Dedifferentiated amniotic fluid mesenchymal stem cell (primary cell): ENCODE measurements at regions not wholly inside any gene's neighbourhood (a gene's known extent, or its start where the extent isn't known, plus 50 kb on each side); places are given as distances from the start of the nearest gene placed in this dataset.

ENCODE experiments used
- DNase-seq: peaks from one replicate; pipeline ENCODE4 v3.0.0-alpha.2; 2016; ENCODE audit errors: extremely low spot score

- DNase-seq: no peak
Observed at GRCh38 chr12:13841358-13841757, 140.0 kb downstream of the GRIN2B start.

DNA sequence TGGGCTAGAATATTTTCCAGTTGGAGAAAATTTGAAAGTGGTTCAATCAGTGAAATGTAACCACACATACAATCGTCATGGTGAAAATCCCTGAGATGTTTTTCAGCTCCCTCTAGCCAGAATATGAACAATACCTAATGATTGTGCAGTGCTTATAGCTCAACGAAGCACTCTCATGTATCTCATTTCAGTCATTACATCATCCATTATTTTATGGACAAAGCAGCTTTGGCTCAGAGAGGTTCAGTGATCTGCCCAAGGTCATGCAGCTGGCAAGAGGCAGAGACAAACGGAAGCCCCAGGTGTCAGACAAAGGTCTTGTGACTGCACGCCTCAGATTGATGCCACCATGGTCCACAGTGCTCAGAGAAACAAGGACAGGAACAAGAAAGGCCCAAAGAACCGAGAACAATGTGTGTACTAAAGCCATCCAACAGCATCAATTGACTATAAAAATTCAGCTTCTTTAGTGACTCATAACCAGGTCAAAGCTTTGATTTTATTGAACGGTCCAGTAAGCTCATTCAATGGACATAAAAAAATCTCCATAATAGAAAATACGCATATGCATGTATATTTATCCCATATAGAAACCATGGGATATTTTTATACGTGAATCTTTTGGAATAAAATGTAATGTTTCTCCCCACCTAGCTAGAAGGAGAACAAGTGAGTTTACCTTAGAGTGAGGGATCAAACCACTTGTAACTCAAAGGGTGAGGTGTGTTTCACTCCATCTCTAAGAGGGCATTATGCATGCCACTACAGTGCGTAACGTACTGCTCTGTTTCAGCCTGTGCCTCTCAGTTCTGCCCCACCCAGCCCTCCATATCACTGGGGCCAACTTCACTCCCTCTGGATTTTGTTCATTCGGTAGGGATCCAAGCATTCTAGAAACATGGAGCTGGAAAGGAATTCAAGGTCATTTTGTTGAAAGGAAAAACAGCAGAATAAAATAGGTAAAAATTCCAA, 141.8 kb downstream of the GRIN2B start:
- DNase-seq: no peak

DNA sequence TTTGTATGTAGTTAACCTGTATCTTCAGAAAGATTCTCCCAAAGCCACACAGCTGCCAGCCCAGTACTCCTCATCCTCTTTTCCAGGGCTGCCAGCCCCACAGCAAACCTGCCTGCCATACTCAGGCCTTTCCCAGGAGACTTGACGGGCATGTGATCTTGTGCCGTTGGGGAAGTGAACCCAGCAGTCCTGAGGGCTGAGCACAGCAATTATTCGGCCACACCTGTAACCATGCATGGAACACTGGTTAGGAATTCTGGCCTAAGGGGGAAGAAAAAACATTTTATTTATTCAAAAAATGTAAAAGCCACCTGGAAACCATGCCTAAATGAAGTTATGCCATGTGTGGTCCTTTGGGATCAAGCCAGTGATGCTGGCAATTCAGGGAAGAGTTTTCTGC, 145.3 kb downstream of the GRIN2B start:
- DNase-seq: no peak

DNA sequence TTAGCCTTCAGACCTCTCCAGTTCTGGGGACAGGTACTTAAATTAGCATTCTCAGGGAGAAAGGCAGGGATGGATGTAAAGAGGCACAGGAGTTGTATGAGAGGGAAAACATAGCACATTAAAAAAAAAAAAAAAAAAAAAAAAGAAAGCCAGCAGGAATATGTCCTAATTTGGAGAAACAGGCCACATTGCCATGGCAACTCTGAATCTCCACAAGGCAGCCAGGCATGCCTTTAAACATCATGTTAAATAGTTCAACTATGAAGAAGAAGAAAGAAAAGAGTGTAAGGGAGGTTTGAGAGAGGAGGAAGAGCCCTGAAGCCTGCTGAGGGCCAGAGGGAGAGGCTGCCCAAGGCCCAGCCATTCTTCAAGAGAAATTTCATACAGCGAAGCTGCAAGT, 145.8 kb downstream of the GRIN2B start:
- no peak for DNase-seq

DNA sequence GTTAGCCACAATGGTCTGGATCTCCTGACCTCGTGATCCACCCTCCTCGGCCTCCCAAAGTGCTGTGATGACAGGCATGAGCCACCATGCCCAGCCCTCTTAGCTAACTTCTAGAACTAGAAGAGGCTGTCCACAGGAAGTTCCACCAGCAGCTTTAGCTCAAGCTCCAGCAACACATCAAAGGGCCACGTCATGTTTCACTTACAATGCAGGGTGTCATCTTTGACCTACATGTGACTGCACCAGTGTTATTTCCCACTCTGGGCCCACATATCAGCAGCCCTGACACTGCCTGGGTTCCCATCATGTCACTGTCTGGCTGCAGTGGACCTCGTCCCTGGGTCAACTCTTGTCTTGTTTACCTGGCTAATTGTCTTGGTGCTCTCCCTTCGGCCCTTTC, 147.2 kb downstream of the GRIN2B start:
- DNase-seq: no peak

DNA sequence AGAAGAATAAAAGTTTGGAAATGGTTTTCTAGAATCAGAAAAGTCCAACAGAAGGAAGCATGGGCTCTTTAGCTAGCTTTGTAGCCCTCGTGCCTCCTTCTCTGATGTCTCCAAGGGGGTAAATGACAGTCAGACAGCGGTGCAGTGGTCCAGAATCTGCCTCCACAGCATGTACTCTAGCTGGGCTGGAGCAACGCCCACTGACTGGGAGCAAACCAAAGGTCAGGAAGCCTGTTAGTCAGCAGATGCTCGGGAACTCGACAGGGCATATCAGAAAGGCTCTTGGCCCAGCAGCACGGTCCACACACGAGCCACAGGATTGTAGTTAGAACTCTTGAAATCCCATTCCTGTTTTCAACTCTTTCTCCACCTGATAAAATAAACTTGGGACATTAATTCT, 164.3 kb downstream of the GRIN2B start:
- DNase-seq: no peak

DNA sequence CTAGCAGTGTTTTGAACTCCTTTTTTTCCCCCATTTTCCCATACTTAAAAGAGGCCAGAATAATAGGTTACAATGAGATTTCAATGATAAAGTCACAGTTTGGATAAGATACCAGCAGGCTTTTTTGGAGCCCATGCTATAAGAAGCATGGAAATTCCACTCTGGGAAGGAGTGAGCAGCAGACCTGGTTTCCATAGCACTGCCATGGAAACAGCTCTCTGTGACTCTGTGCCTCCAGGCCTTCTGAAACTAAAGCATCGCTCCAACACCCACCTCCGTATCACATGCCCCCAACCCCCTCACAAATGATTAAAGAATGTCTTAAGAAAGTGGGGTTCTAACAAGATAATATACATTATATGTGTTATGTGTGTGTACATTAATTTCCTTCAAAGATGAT, 165.0 kb downstream of the GRIN2B start:
- DNase-seq: no peak

- no peak for DNase-seq
Observed at GRCh38 chr12:13812168-13812567, 169.2 kb downstream of the GRIN2B start.

GRCh38 chr12:13811061-13811460, 170.3 kb downstream of the GRIN2B start:
- no peak for DNase-seq

DNA sequence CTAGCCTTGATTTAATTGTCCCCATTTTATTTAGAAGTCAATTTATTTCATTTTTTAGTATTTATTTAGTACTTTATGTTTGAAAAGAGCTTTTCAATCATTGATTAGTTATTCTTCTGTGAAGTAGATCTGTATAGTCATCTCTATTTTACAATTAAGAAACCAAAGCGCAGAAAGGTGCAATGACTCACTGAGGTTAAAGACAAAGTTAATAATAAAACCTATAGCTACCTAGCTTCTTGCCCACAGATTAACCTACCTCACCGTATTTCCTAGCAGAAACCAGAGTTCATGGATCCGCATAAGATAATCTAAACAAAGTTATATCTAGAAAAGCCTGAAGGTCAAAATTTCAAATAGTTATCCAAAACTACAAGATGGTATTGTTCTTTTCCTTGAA, 176.4 kb downstream of the GRIN2B start:
- no peak for DNase-seq

- no peak for DNase-seq
Observed at GRCh38 chr12:13801543-13801942, 179.9 kb downstream of the GRIN2B start.

- no peak for DNase-seq
Observed at GRCh38 chr12:13799574-13799973, 181.8 kb downstream of the GRIN2B start.

GRCh38 chr12:13798162-13798561, 183.2 kb downstream of the GRIN2B start:
- DNase-seq: no peak

DNA sequence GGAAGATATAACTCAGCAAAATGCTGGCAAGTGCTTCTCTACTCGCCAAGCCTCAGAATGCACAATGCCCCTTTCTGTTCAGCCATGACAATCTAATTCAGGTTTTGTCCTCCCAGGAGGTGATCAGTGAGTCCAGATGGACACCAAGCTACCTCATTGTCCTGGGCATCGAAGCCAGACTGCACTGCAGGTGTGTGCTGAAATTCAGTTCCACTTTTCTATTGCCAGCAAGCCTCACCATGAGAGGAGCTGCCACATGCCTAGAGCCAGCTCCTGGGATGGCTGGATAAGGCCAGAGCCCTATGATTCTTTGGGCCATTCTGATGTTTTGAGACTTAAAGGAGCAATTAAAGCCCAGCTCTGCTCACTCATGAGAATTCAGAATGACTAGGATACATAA, 186.7 kb downstream of the GRIN2B start:
- DNase-seq: no peak

DNA sequence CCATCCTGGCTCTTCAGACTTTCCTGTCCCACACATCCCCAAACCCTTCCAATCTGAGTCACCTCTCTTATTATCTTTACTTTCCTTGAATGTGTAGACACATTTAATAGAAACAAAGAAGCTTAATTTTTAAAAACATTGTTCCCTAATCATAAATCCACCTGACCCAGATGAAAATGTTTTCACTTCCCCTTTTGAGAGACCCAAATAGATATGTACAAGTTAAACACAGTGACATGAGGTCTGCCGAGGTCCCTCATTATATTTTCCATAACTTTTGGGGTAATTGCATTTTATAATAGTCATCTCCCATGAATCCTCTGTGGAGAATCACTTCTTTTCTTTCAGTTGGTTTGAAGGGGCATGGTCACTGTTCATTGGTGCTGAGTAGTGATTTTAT, 191.1 kb downstream of the GRIN2B start:
- DNase-seq: no peak

GRCh38 chr12:13788626-13789025, 192.8 kb downstream of the GRIN2B start:
- no peak for DNase-seq

- DNase-seq: no peak
Observed at GRCh38 chr12:13786646-13787045, 194.8 kb downstream of the GRIN2B start.

GRCh38 chr12:13784504-13784903, 196.9 kb downstream of the GRIN2B start:
- DNase-seq: no peak

GRCh38 chr12:13780453-13780852, 200.9 kb downstream of the GRIN2B start:
- DNase-seq: no peak

DNA sequence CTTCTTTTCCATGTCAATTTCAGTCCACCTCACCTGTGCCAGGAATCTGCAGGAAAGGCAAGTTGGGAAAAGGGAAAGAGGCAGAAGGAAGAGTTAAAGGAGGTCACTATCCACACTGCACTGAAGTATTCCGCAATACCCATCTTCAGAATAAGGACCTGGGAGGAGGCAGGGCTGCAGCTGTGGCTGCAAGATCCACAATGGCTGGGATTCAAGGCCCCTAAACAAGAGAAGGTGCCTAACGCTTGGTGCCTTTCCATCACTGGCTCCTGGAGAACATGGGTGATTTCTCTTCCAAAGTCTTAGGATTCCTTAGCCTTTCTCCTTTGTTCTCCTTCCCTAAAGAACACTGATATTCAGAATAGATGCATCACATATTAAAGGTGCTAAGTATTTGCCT, 204.0 kb downstream of the GRIN2B start:
- no peak for DNase-seq

- DNase-seq: no peak
Observed at GRCh38 chr12:13772264-13772663, 209.1 kb downstream of the GRIN2B start.

GRCh38 chr12:13770576-13770975, 210.8 kb downstream of the GRIN2B start:
- DNase-seq: no peak

DNA sequence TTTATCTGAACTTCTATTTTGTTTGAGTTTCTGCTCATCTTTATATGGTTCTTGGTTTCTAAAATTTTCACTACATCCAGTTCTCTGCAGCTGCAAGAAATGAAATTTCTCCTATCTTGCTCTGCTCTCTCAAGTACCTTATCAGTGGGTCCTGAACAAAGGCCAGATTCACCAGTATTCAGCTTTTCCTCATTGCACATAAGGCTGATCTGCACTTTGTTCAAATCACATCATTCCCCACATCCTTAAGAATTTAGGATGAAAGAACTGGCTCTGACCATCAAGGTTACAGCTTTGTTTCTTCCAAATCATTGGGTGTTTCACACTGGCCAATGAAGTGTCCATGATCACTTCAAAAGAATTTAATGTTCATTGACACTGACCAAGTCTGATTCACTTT, 211.4 kb downstream of the GRIN2B start:
- no peak for DNase-seq

- no peak for DNase-seq
Observed at GRCh38 chr12:13769273-13769672, 212.1 kb downstream of the GRIN2B start.
